ENCODE measurements at regions not wholly inside any gene's neighbourhood (a gene's known extent, or its start where the extent isn't known, plus 50 kb on each side); places are given as distances from the start of the nearest gene placed in this dataset.

- TF ChIP-seq CTCF (conservative IDR thresholded peaks at IDR 0.05): no peak
- no peak for TF ChIP-seq ZFX (IDR thresholded peaks at IDR 0.05)
- no peak overlapping the region for H3K27ac ChIP-seq
Measured at GRCh38 chr3:150334974-150335373, 73.1 kb upstream of the TSC22D2 start.

GRCh38 chr3:150333477-150333876 lies 74.6 kb upstream of the TSC22D2 start:
- no peak for TF ChIP-seq ZFX (IDR thresholded peaks at IDR 0.05)
- TF ChIP-seq CTCF (conservative IDR thresholded peaks at IDR 0.05): no peak
- H3K27ac ChIP-seq: no peak overlapping the region

GRCh38 chr3:150331978-150332568 lies 76.0 kb upstream of the TSC22D2 start:
- no peak overlapping the region for H3K27ac ChIP-seq
- TF ChIP-seq CTCF (conservative IDR thresholded peaks at IDR 0.05): no peak
- no peak for TF ChIP-seq ZFX (IDR thresholded peaks at IDR 0.05)

- H3K27ac ChIP-seq: no peak overlapping the region
- TF ChIP-seq CTCF (conservative IDR thresholded peaks at IDR 0.05): no peak
- no peak for TF ChIP-seq ZFX (IDR thresholded peaks at IDR 0.05)
Measured at GRCh38 chr3:150330872-150331271, 77.2 kb upstream of the TSC22D2 start.

- TF ChIP-seq ZFX (IDR thresholded peaks at IDR 0.05) (no peak), CTCF (conservative IDR thresholded peaks at IDR 0.05) (no peak)
- no peak overlapping the region for H3K27ac ChIP-seq
Measured at GRCh38 chr3:150330174-150330573, 77.9 kb upstream of the TSC22D2 start.

GRCh38 chr3:150329408-150329807 lies 78.7 kb upstream of the TSC22D2 start:
- no peak for TF ChIP-seq CTCF (conservative IDR thresholded peaks at IDR 0.05)
- TF ChIP-seq ZFX (IDR thresholded peaks at IDR 0.05): no peak
- H3K27ac ChIP-seq: no peak overlapping the region

- TF ChIP-seq ZFX (IDR thresholded peaks at IDR 0.05): no peak
- TF ChIP-seq CTCF (conservative IDR thresholded peaks at IDR 0.05): no peak
- H3K27ac ChIP-seq: no peak overlapping the region
Measured at GRCh38 chr3:150328654-150329040, 79.5 kb upstream of the TSC22D2 start.

All from C4-2B (cell line).